ENCODE measurements at regions not wholly inside any gene's neighbourhood (a gene's known extent, or its start where the extent isn't known, plus 50 kb on each side); places are given as distances from the start of the nearest gene placed in this dataset.

GRCh38 chr6:110033101-110033500, 55.0 kb downstream of the GPR6 start:
- no peak for DNase-seq

- DNase-seq = no peak
These were observed 55.9 kb downstream of the GPR6 start for GRCh38 chr6:110033749-110034666.

GRCh38 chr6:110034667-110035036, 56.5 kb downstream of the GPR6 start:
- DNase-seq = no peak

- DNase-seq = no peak
These were observed 57.2 kb downstream of the GPR6 start for GRCh38 chr6:110035321-110035720.

GRCh38 chr6:110036408-110037302, 58.5 kb downstream of the GPR6 start:
- DNase-seq = no peak

GRCh38 chr6:110037726-110038295, 59.7 kb downstream of the GPR6 start:
- no peak for DNase-seq

GRCh38 chr6:110039364-110039980, 61.4 kb downstream of the GPR6 start:
- DNase-seq = peak; percentile 85

- DNase-seq = peak; percentile 49
These were observed 61.9 kb downstream of the GPR6 start for GRCh38 chr6:110039981-110040383.

- no peak for DNase-seq
These were observed 62.6 kb downstream of the GPR6 start for GRCh38 chr6:110040716-110041115.

- no peak for DNase-seq
These were observed 63.0 kb downstream of the GPR6 start for GRCh38 chr6:110041126-110041525.

- DNase-seq = no peak
These were observed 63.7 kb downstream of the GPR6 start for GRCh38 chr6:110041830-110042229.

- DNase-seq = no peak
These were observed 64.7 kb downstream of the GPR6 start for GRCh38 chr6:110042670-110043296.

GRCh38 chr6:110043366-110043994, 65.4 kb downstream of the GPR6 start:
- no peak for DNase-seq

GRCh38 chr6:110044096-110044495, 66.0 kb downstream of the GPR6 start:
- DNase-seq = no peak

- no peak for DNase-seq
These were observed 66.5 kb downstream of the GPR6 start for GRCh38 chr6:110044622-110045021.

GRCh38 chr6:110048221-110048875, 70.2 kb downstream of the GPR6 start:
- no peak for DNase-seq

- DNase-seq = no peak
These were observed 71.8 kb downstream of the GPR6 start for GRCh38 chr6:110049696-110050439.
